K562 (cell line): ENCODE measurements at regions not wholly inside any gene's neighbourhood (a gene's known extent, or its start where the extent isn't known, plus 50 kb on each side); places are given as distances from the start of the nearest gene placed in this dataset.

Experiments
- ATAC-seq: fragments of 200-7000 bp; cut with Tn5 transposase; 3 replicates; pipeline ENCODE4 v1.9.1; 2020; ENCODE audit warnings: moderate library complexity
- BruUV-seq: library from RNA; stranded (reverse); fragments of 400-500 nt; replicated peaks from 2 replicates; lab custom pipeline; 2021; lab: Mats Ljungman, UMichigan
- CTCF ChIA-PET: fragments of 300-600 bp; formaldehyde crosslinking; extraction: SDS; loops from one replicate; lab custom pipeline; 2021; ENCODE audit warnings: low intra/inter-chr PET ratio; lab: Yijun Ruan, JAX
- POLR2A ChIA-PET: fragments of 300-600, 350-650 bp; sonication (Branson Sonifier 250); formaldehyde crosslinking; extraction: SDS; loops from one replicate; lab custom pipeline; 2021; ENCODE audit warnings: antibody characterized with exemption, inconsistent platforms; lab: Yijun Ruan, JAX
- DNase-seq, 4 experiments: peaks; one replicate each; pipeline versions ENCODE4 v3.0.0 to v3.0.0-alpha.2; 2011 to 2018; ENCODE audit warnings: low spot score in 3 of 4, mixed read lengths in 3 of 4; ENCODE audit errors: extremely low read depth in 1 of 4
- FAIRE-seq: peaks from 2 replicates; lab custom pipeline; 2011; peaks lifted over from hg19 to GRCh38; lab: Jason Lieb, UNC
- H2AFZ ChIP-seq: 2 replicates; pipeline ENCODE4 v1.6.0; 2011; ENCODE audit warnings: low read depth, low read length, control low read depth, inconsistent platforms
- H3K27ac ChIP-seq: fragments of 200-600 bp; 3 replicates; pipeline ENCODE4 v1.8.0; 2011; ENCODE audit warnings: low read depth, mild to moderate bottlenecking, control low read depth, inconsistent platforms, low read length, moderate library complexity, mixed read lengths; ENCODE audit errors: extremely low read depth
- H3K27me3 ChIP-seq, 2 experiments: fragments of 300-600 bp in 1 of 2; 2 replicates in 1 of 2; 3 replicates in 1 of 2; pipeline versions ENCODE4 v1.6.0 to v1.8.0; 2011; ENCODE audit warnings: inconsistent platforms in 2 of 2, low read length in 2 of 2, mild to moderate bottlenecking in 1 of 2, mixed read lengths in 1 of 2, moderate library complexity in 1 of 2; ENCODE audit not compliant: control insufficient read depth in 2 of 2, insufficient read depth in 2 of 2
- H3K36me3 ChIP-seq: fragments of 300-600 bp; 3 replicates; pipeline ENCODE4 v1.8.0; 2011; ENCODE audit warnings: mild to moderate bottlenecking, low read length, inconsistent platforms; ENCODE audit not compliant: control insufficient read depth, insufficient read depth
- H3K4me1 ChIP-seq, 2 experiments: fragments of 200-600 bp in 1 of 2; replicated peaks in 1 of 2; 2 replicates in 1 of 2; 3 replicates in 1 of 2; pipeline versions ENCODE4 v1.5.1 to v1.8.0; 2011; ENCODE audit warnings: inconsistent platforms in 2 of 2, low read length in 2 of 2, mild to moderate bottlenecking in 1 of 2, mixed read lengths in 1 of 2, moderate library complexity in 1 of 2; ENCODE audit not compliant: control insufficient read depth in 2 of 2, insufficient read depth in 2 of 2
- H3K4me2 ChIP-seq: 2 replicates; pipeline ENCODE4 v1.6.1; 2011; ENCODE audit warnings: low read length, control low read depth, inconsistent platforms, mixed read lengths; ENCODE audit not compliant: insufficient read depth
- H3K4me3 ChIP-seq: fragments of 200-600 bp; sonication (generic), shearing (Covaris generic); 2 replicates; pipeline ENCODE4 v1.5.1; 2016; ENCODE audit warnings: control low read depth, inconsistent platforms
- H3K79me2 ChIP-seq: fragments of 200-600 bp; 3 replicates; pipeline ENCODE4 v1.8.0; 2011; ENCODE audit warnings: low read length, inconsistent platforms; ENCODE audit not compliant: control insufficient read depth, insufficient read depth
- H3K9ac ChIP-seq, 2 experiments: 2 replicates each; pipeline versions ENCODE4 v1.6.0 to v1.6.1; 2011; ENCODE audit warnings: low read depth in 2 of 2, low read length in 2 of 2, control low read depth in 1 of 2, inconsistent platforms in 1 of 2, mild to moderate bottlenecking in 1 of 2, mixed read lengths in 1 of 2; ENCODE audit not compliant: insufficient read depth in 1 of 2
- H3K9me1 ChIP-seq: one replicate; pipeline ENCODE4 v1.6.0; 2011; ENCODE audit warnings: inconsistent platforms, mild to moderate bottlenecking, low read length, moderate library complexity; ENCODE audit not compliant: control insufficient read depth, insufficient read depth
- H3K9me3 ChIP-seq: replicated peaks from 2 replicates; pipeline ENCODE4 v1.5.1; 2011; ENCODE audit warnings: low read depth, low read length, inconsistent platforms; ENCODE audit not compliant: control insufficient read depth, insufficient read depth
- H4K20me1 ChIP-seq: replicated peaks from 2 replicates; pipeline ENCODE4 v1.6.1; 2011; ENCODE audit warnings: low read length, inconsistent platforms, mixed read lengths; ENCODE audit not compliant: control insufficient read depth, insufficient read depth
- BRD9 ChIP-seq: fragments of 450-650 bp; IDR thresholded peaks from 2 replicates; pipeline ENCODE4 v1.6.1; 2018; ENCODE audit warnings: low read depth; ENCODE audit not compliant: partially characterized antibody
- CCNT2 ChIP-seq: IDR thresholded peaks from 2 replicates; pipeline ENCODE4 v1.6.1; 2011; ENCODE audit warnings: borderline replicate concordance, low read depth, mild to moderate bottlenecking, moderate library complexity, mixed read lengths, low read length; ENCODE audit not compliant: insufficient read length; ENCODE audit errors: extremely low read depth
- CREB3 ChIP-seq: fragments of 450-650 bp; conservative IDR thresholded peaks from 2 replicates; pipeline ENCODE4 v1.6.1; 2016; ENCODE audit warnings: missing genetic modification characterization, low read depth, mild to moderate bottlenecking, missing compliant biosample characterization, moderate library complexity
- CXXC5 ChIP-seq: fragments of 250-450 bp; sonication (Bioruptor Pico); IDR thresholded peaks from 2 replicates; pipeline ENCODE4 v1.8.0; 2022; ENCODE audit warnings: inconsistent platforms, mild to moderate bottlenecking, moderate library complexity
- ELF1 ChIP-seq: fragments of 200-800 bp; sonication (Bioruptor generic); IDR thresholded peaks from 2 replicates; pipeline ENCODE4 v1.6.1; 2016; ENCODE audit warnings: missing genetic modification characterization, missing compliant biosample characterization
- HMG20B ChIP-seq: fragments of 250-450 bp; sonication (Bioruptor Pico); IDR thresholded peaks from 2 replicates; pipeline ENCODE4 v1.5.0; 2021; ENCODE audit warnings: mild to moderate bottlenecking
- L3MBTL2 ChIP-seq: fragments of 450-650 bp; IDR thresholded peaks from 2 replicates; pipeline ENCODE4 v1.6.1; 2016; ENCODE audit warnings: mild to moderate bottlenecking, moderate library complexity
- MYC ChIP-seq, 2 experiments: fragments of 250-450 bp in 1 of 2; sonication (Bioruptor Pico) in 1 of 2; IDR thresholded peaks; 2 replicates each; pipeline versions ENCODE4 v1.5.1 to v1.6.1; 2012 to 2021; ENCODE audit warnings: low read depth in 2 of 2, borderline replicate concordance in 1 of 2, improper control_type of control experiment in 1 of 2, low read length in 1 of 2, mild to moderate bottlenecking in 1 of 2, moderate library complexity in 1 of 2
- RFX5 ChIP-seq: IDR thresholded peaks from 2 replicates; pipeline ENCODE4 v1.6.1; 2011; ENCODE audit warnings: low read depth, mild to moderate bottlenecking, improper control_type of control experiment, low read length
- SP2 ChIP-seq: IDR thresholded peaks from 2 replicates; pipeline ENCODE4 v1.6.1; 2011; ENCODE audit warnings: mild to moderate bottlenecking, low read depth, low read length, moderate library complexity; ENCODE audit not compliant: poor library complexity, severe bottlenecking; ENCODE audit errors: extremely low read depth
- SREBF1 ChIP-seq: fragments of 150-350 bp; IDR thresholded peaks from 2 replicates; pipeline ENCODE4 v1.6.1; 2014; ENCODE audit warnings: antibody characterized with exemption, low read depth, low read length, borderline replicate concordance
- ZNF740 ChIP-seq, 3 experiments: fragments of 200-800 bp in 1 of 3; sonication (Bioruptor generic) in 1 of 3; sonication (generic) in 1 of 3; formaldehyde crosslinking in 1 of 3; IDR thresholded peaks; 2 replicates each; pipeline versions ENCODE4 v1.6.1 to v1.8.0; 2016 to 2022; ENCODE audit warnings: mild to moderate bottlenecking in 2 of 3, missing compliant biosample characterization in 2 of 3, missing genetic modification characterization in 2 of 3, missing genetic modification reagents in 1 of 3
- WGBS: fragments of 100-300 bp; shearing (Covaris generic); methylation state at CpG from one replicate; pipeline ENCODE4 v1.1.6; 2016; ENCODE audit warnings: low coverage, mixed read lengths; ENCODE audit not compliant: insufficient coverage; ENCODE audit errors: missing lambda C conversion rate; 5-methylcytosine and 5-hydroxymethylcytosine counted together
- in situ Hi-C: fragments of 300-500 bp; cut with MboI; formaldehyde crosslinking; loops from 4 replicates; pipeline ENCODE4 v1.15.0; 2018; ENCODE audit warnings: inconsistent platforms, mixed read lengths
- intact Hi-C: fragments of 100-400 bp; cut with micrococcal nuclease; formaldehyde crosslinking; loops from 2 replicates; pipeline ENCODE4 v1.14.2; 2022

GRCh38 chr12:28936711-28937110 lies 212.4 kb upstream of the FAR2 start:
- H4K20me1 ChIP-seq: no peaks in the 10 kb centered on the region
- H3K9ac ChIP-seq: no peak overlapping the region
- no peaks in the 10 kb centered on the region for H3K79me2 ChIP-seq
- H3K9me1 ChIP-seq: no peaks in the 10 kb centered on the region
- no peaks in the 10 kb centered on the region for H3K9me3 ChIP-seq
- no peaks in the 10 kb centered on the region for H3K36me3 ChIP-seq
- FAIRE-seq (no peak), ATAC-seq (no peak), DNase-seq (no peak)
- H2AFZ ChIP-seq: no peak overlapping the region
- H3K4me3 ChIP-seq: no peak overlapping the region
- intact Hi-C loops (no loop called here), in situ Hi-C loops (no loop called here)
- no peaks in the 10 kb centered on the region for H3K4me1 ChIP-seq
- H3K27me3 ChIP-seq: no peaks in the 10 kb centered on the region
- BruUV-seq: no TSS peak
- ChIA-PET CTCF (no interaction called here), POLR2A (no interaction called here)
- H3K27ac ChIP-seq: no peak overlapping the region
- TF ChIP-seq RFX5 (no peak), CCNT2 (no peak), MYC (IDR thresholded peaks at IDR 0.05; ENCODE audit: low read depth, low read length) (no peak), MYC (CRISPR knock-in tag; IDR thresholded peaks at IDR 0.05; ENCODE audit: borderline replicate concordance, low read depth) (no peak), HMG20B (no peak), L3MBTL2 (no peak)
- TF ChIP-seq, all 486 proteins: peak for 0
- 0% methylated on average over 3 of the region's 3 CpGs for WGBS
- no peak overlapping the region for H3K4me2 ChIP-seq

GRCh38 chr12:28937196-28937595 lies 211.9 kb upstream of the FAR2 start:
- no peaks in the 10 kb centered on the region for H3K36me3 ChIP-seq
- no peak for ATAC-seq
- TF ChIP-seq BRD9 (no peak), ELF1 (tag) (no peak), ZNF740 (CRISPR knock-in tag; IDR thresholded peaks at IDR 0.05) (no peak), ZNF740 (tag; IDR thresholded peaks at IDR 0.05) (no peak), CREB3 (tag) (no peak), SP2 (no peak), CXXC5 (no peak), SREBF1 (no peak)
- POLR2A ChIA-PET: no interaction called here
- no peaks in the 10 kb centered on the region for H3K9me3 ChIP-seq
- intact Hi-C loops (no loop called here), in situ Hi-C loops (no loop called here)
- H3K4me2 ChIP-seq: no peak overlapping the region
- H3K27ac ChIP-seq: no peak overlapping the region
- DNase-seq: no peak
- FAIRE-seq: no peak
- no peak overlapping the region for H3K4me3 ChIP-seq
- CTCF ChIA-PET: no interaction called here
- no peaks in the 10 kb centered on the region for H3K79me2 ChIP-seq
- H2AFZ ChIP-seq: no peak overlapping the region
- H3K4me1 ChIP-seq: no peaks in the 10 kb centered on the region
- BruUV-seq: no TSS peak
- 0% methylated on average over 3 of the region's 3 CpGs for WGBS
- H3K27me3 ChIP-seq: no peaks in the 10 kb centered on the region
- no peak overlapping the region for H3K9ac ChIP-seq
- no peaks in the 10 kb centered on the region for H3K9me1 ChIP-seq
- no peaks in the 10 kb centered on the region for H4K20me1 ChIP-seq
